ENCODE measurements at regions not wholly inside any gene's neighbourhood (a gene's known extent, or its start where the extent isn't known, plus 50 kb on each side); places are given as distances from the start of the nearest gene placed in this dataset.
A peak's percentile ranks its signal among the peaks of the same experiment; 100 is the strongest.

DNA sequence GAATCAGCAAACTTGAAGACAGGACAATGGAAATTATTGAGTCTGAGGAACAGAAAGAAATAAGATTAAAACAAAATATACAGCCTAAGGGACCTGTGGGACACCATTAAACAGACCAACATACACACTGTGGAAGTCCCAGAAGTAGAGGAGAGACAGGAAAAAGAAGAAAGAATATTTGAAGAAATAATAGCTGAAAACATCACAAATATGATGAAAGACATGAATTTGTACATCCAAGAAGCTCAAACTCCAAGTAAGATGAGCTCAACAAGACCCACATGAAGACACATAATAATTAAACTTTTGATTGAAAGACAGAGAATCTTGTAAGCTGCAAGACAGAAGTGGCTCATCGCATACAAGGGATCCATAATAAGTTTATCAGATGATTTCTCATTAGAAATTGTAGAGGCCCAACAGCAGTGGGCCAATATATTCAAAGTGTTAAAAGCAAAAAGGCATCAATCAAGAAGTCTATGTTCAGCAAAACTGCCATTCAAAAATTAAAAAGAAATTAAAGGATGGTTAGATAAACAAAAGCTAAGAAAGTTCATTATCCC is 311.3 kb upstream of the ADGRL2 start:
- no peaks in the 10 kb centered on the region for H3K27me3 ChIP-seq
- H3K27ac ChIP-seq: no peak overlapping the region
- H3K4me3 ChIP-seq: no peak overlapping the region
- TF ChIP-seq POLR2A (IDR thresholded peaks at IDR 0.05): no peak
- DNase-seq: no peak
- H3K36me3 ChIP-seq: no peaks in the 10 kb centered on the region
- no peaks in the 10 kb centered on the region for H3K4me1 ChIP-seq
- no peaks in the 10 kb centered on the region for H3K9me3 ChIP-seq

DNA sequence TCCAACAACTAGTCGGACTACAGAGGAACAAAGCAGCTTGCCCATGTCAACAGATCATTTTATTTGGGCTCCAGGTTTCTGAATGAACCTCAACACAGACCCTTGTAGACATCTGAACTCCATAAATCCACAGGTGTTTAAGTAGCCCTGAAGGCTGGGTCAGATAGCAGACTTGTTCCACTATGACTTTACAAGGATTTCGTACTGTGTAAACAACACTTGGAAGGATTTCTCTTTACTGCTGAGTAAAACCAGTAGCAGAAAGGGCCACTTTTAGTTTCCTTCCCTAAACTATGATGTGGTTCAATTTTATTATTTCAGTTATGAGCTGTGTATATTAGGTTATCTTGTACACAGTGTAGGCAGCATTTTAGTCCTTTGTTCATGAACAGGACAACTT is 316.4 kb upstream of the ADGRL2 start:
- no peak for TF ChIP-seq POLR2A (IDR thresholded peaks at IDR 0.05)
- TF ChIP-seq, protein P1, sequence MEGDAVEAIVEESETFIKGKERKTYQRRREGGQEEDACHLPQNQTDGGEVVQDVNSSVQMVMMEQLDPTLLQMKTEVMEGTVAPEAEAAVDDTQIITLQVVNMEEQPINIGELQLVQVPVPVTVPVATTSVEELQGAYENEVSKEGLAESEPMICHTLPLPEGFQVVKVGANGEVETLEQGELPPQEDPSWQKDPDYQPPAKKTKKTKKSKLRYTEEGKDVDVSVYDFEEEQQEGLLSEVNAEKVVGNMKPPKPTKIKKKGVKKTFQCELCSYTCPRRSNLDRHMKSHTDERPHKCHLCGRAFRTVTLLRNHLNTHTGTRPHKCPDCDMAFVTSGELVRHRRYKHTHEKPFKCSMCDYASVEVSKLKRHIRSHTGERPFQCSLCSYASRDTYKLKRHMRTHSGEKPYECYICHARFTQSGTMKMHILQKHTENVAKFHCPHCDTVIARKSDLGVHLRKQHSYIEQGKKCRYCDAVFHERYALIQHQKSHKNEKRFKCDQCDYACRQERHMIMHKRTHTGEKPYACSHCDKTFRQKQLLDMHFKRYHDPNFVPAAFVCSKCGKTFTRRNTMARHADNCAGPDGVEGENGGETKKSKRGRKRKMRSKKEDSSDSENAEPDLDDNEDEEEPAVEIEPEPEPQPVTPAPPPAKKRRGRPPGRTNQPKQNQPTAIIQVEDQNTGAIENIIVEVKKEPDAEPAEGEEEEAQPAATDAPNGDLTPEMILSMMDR (IDR thresholded peaks at IDR 0.05): no peak
- Histone ChIP-seq H3K36me3 (no peaks in the 10 kb centered on the region), H3K27me3 (no peaks in the 10 kb centered on the region), H3K4me3 (no peak overlapping the region), H3K9me3 (no peaks in the 10 kb centered on the region), H3K4me1 (no peaks in the 10 kb centered on the region), H3K27ac (no peak overlapping the region)
- DNase-seq: no peak

DNA sequence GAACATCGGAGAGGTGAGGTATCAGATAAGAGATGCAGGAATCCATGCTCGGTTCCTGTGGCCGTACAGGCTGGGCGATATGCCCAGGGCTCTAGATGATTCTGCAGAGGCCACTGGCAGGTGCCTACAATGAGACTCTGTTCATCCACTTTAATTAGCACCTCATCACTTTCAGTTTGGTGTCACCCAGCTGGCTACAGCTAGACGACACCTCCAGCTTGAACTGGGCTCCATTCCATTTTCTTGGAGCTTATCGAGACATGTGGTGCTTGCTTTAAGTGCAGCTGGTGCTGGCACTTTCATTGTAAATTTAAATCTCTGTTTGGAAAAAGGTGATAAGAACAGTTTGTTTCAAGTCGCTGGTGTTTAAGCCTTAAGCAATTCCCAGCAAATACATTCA is 322.5 kb upstream of the ADGRL2 start:
- Histone ChIP-seq H3K27me3 (no peaks in the 10 kb centered on the region), H3K9me3 (no peaks in the 10 kb centered on the region), H3K4me3 (peak overlapping the region in 1 of 4 donors; percentile 16), H3K27ac (no peak overlapping the region), H3K36me3 (no peaks in the 10 kb centered on the region), H3K4me1 (no peaks in the 10 kb centered on the region)
- TF ChIP-seq POLR2A (IDR thresholded peaks at IDR 0.05): no peak
- TF ChIP-seq, protein P1 (IDR thresholded peaks at IDR 0.05): no peak
- no peak for DNase-seq

DNA sequence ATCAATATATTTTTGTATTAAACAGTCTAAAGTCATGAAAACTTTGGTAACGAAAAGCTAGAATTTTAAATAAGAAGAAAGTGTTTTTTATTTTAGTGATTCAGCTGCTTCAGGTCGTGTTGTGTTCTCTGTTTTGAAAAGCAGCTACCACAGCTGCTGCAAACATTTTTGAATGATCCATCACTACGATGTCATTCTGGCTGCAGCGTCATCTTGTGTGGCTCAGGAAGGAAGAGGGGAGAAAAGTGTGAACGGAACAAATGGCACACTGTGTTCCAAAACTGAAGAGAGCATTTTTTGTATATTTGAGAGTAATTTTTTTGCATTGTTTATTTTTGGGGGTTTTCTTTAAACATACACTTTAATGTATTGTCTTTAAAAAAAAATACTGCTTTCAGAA is 323.0 kb upstream of the ADGRL2 start:
- no peaks in the 10 kb centered on the region for H3K36me3 ChIP-seq
- no peak for DNase-seq
- H3K27me3 ChIP-seq: no peaks in the 10 kb centered on the region
- H3K9me3 ChIP-seq: no peaks in the 10 kb centered on the region
- H3K4me3 ChIP-seq: peak overlapping the region in 1 of 4 donors; percentile 16
- TF ChIP-seq POLR2A (IDR thresholded peaks at IDR 0.05): no peak
- TF ChIP-seq, protein P1 (IDR thresholded peaks at IDR 0.05): no peak
- H3K27ac ChIP-seq: no peak overlapping the region
- no peaks in the 10 kb centered on the region for H3K4me1 ChIP-seq

DNA sequence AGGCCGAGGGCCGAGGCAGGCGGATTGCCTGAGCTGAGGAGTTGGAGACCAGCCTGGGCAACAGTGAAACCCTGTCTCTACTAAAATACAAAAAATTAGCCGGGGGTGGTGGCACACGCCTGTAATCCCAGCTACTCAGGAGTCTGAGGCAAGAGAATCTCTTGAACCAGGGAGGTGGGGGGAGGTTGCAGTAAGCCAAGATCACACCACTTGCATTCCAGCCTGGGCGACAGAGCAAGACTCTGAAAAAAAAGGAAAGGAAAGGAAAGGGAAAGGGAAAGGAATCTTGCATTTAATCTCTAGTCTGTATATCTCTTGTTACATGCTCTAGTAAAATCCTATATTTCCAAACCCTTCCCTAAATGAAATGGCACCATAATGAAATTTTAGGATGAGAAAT is 328.3 kb upstream of the ADGRL2 start:
- H3K4me3 ChIP-seq: no peak overlapping the region
- H3K27ac ChIP-seq: no peak overlapping the region
- no peaks in the 10 kb centered on the region for H3K4me1 ChIP-seq
- no peaks in the 10 kb centered on the region for H3K9me3 ChIP-seq
- DNase-seq: no peak
- no peak for TF ChIP-seq POLR2A (IDR thresholded peaks at IDR 0.05)
- TF ChIP-seq, protein P1 (IDR thresholded peaks at IDR 0.05): no peak
- H3K36me3 ChIP-seq: no peaks in the 10 kb centered on the region
- H3K27me3 ChIP-seq: no peaks in the 10 kb centered on the region

DNA sequence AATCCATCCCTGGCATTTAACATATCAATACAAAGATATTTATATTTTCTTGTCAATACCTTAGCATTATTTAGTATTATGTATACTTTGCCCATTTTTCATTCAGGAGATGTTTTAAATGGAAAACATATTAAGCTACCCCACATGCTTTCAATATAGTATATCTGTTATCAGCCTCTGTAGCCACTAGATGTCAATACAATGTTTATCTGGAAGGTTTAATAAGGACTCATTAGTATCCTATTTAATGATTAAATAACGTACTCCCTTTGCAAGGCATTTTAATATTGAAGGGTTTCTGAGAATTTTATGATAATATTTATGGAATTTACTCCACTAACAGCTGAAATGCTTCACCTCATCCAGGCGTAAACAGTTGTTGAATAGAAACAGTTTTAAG is 329.5 kb upstream of the ADGRL2 start:
- Histone ChIP-seq H3K36me3 (no peaks in the 10 kb centered on the region), H3K9me3 (no peaks in the 10 kb centered on the region), H3K27me3 (no peaks in the 10 kb centered on the region), H3K4me1 (no peaks in the 10 kb centered on the region), H3K27ac (no peak overlapping the region), H3K4me3 (no peak overlapping the region)
- TF ChIP-seq POLR2A (IDR thresholded peaks at IDR 0.05): no peak
- TF ChIP-seq, protein P1 (IDR thresholded peaks at IDR 0.05): no peak
- DNase-seq: no peak
